ENCODE measurements at regions not wholly inside any gene's neighbourhood (a gene's known extent, or its start where the extent isn't known, plus 50 kb on each side); places are given as distances from the start of the nearest gene placed in this dataset.

DNA sequence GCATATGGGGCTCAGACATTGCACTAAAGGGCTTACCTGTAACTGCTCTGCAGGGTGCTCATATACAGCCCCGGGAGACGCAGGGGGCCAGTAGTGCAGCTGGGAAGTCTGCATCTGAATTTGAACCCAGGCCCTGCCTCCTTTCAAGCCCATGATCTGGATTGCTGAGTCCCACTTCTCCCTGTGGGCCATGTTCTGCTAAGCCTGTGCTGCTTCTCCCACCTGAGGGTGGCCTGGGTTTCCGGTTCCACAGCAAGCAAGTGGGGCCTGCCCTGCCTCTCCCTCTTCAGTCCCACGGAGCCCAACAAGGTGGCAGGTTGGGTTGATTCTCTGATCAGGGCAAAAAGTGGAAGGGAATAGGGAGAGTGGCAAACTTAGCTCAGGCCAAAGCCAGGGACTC, 56.6 kb upstream of the GDF10 start:
- TF ChIP-seq EZH2 (IDR thresholded peaks at IDR 0.05; ENCODE audit: borderline replicate concordance), result no peak
- TF ChIP-seq, protein P1, sequence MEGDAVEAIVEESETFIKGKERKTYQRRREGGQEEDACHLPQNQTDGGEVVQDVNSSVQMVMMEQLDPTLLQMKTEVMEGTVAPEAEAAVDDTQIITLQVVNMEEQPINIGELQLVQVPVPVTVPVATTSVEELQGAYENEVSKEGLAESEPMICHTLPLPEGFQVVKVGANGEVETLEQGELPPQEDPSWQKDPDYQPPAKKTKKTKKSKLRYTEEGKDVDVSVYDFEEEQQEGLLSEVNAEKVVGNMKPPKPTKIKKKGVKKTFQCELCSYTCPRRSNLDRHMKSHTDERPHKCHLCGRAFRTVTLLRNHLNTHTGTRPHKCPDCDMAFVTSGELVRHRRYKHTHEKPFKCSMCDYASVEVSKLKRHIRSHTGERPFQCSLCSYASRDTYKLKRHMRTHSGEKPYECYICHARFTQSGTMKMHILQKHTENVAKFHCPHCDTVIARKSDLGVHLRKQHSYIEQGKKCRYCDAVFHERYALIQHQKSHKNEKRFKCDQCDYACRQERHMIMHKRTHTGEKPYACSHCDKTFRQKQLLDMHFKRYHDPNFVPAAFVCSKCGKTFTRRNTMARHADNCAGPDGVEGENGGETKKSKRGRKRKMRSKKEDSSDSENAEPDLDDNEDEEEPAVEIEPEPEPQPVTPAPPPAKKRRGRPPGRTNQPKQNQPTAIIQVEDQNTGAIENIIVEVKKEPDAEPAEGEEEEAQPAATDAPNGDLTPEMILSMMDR (IDR thresholded peaks at IDR 0.05; ENCODE audit: poor library complexity), result no peak
- TF ChIP-seq EZH2phosphoT487 (IDR thresholded peaks at IDR 0.05; ENCODE audit: low read depth, severe bottlenecking, unreplicated experiment), result no peak

Data from hepatocyte (in vitro differentiated cells).